ENCODE measurements at regions not wholly inside any gene's neighbourhood (a gene's known extent, or its start where the extent isn't known, plus 50 kb on each side); places are given as distances from the start of the nearest gene placed in this dataset.

DNA sequence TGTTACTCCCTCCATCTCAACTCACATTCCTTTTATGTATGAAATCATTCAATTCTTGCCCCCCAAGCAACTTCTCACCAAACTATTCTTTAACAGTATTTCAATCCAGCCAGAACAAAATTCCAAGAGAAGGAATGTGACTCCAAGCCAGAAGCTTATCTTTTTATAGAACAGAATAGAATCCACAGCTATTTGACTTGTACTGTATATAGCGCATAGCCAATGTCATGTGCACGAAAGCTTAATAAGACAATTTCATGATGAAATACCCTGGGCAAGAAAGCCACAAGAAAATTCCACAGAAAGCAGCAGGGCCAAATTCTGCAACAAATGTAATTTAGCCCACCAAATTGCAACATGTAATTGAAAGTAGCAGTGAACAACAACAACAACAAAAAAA is 127.6 kb upstream of the UBE2E2 start:
- Histone ChIP-seq H3K4me3 (replicated peaks; ENCODE audit: low read depth, low read length) (no peak overlapping the region), H3K27me3 (replicated peaks; ENCODE audit: control insufficient read depth, insufficient read depth, low read length) (no peaks in the 10 kb centered on the region), H3K36me3 (ENCODE audit: control insufficient read depth, insufficient read depth, low read length) (no peaks in the 10 kb centered on the region)
- DNase-seq (ENCODE audit: extremely low read depth, insufficient read length): no peak
- TF ChIP-seq CTCF (IDR thresholded peaks at IDR 0.05; ENCODE audit: insufficient read depth, low read length, poor library complexity, severe bottlenecking): no peak

GRCh38 chr3:23076437-23076836 is 126.7 kb upstream of the UBE2E2 start:
- DNase-seq (ENCODE audit: extremely low read depth, insufficient read length): no peak

DNA sequence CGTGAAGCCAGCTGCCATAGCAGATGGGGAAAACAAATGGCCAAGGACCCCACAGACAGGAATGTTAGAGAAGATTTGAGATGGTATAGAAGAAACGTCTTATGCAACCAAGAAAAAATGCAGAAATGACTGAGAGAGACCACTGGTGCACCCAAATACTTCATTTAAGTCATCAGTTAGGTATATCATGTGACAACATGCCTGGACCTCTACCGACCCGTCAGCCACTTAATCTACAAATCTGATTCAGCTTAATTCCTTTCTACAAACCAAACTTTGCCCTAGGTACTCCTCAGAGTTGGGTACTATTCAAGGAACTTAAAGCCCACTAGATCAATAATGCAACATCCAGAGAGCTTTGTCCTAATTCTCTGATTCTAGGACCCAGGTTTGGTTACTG is 126.0 kb upstream of the UBE2E2 start:
- DNase-seq (ENCODE audit: extremely low read depth, insufficient read length): no peak
- no peak overlapping the region for H3K4me3 ChIP-seq (replicated peaks; ENCODE audit: low read depth, low read length)
- H3K36me3 ChIP-seq (ENCODE audit: control insufficient read depth, insufficient read depth, low read length): no peaks in the 10 kb centered on the region
- no peak for TF ChIP-seq CTCF (IDR thresholded peaks at IDR 0.05; ENCODE audit: insufficient read depth, low read length, poor library complexity, severe bottlenecking)
- no peaks in the 10 kb centered on the region for H3K27me3 ChIP-seq (replicated peaks; ENCODE audit: control insufficient read depth, insufficient read depth, low read length)

More at GRCh38 chr3:23076437-23076836, 126.7 kb upstream of the UBE2E2 start:
- H3K36me3 ChIP-seq (ENCODE audit: control insufficient read depth, insufficient read depth, low read length): no peaks in the 10 kb centered on the region
- no peaks in the 10 kb centered on the region for H3K27me3 ChIP-seq (replicated peaks; ENCODE audit: control insufficient read depth, insufficient read depth, low read length)
- no peak overlapping the region for H3K4me3 ChIP-seq (replicated peaks; ENCODE audit: low read depth, low read length)
- no peak for TF ChIP-seq CTCF (IDR thresholded peaks at IDR 0.05; ENCODE audit: insufficient read depth, low read length, poor library complexity, severe bottlenecking)

GRCh38 chr3:23078735-23079134 is 124.4 kb upstream of the UBE2E2 start:
- no peak for TF ChIP-seq CTCF (IDR thresholded peaks at IDR 0.05; ENCODE audit: insufficient read depth, low read length, poor library complexity, severe bottlenecking)
- Histone ChIP-seq H3K36me3 (ENCODE audit: control insufficient read depth, insufficient read depth, low read length) (no peaks in the 10 kb centered on the region), H3K4me3 (replicated peaks; ENCODE audit: low read depth, low read length) (no peak overlapping the region), H3K27me3 (replicated peaks; ENCODE audit: control insufficient read depth, insufficient read depth, low read length) (no peaks in the 10 kb centered on the region)
- DNase-seq (ENCODE audit: extremely low read depth, insufficient read length): no peak

- H3K27me3 ChIP-seq (replicated peaks; ENCODE audit: control insufficient read depth, insufficient read depth, low read length): no peaks in the 10 kb centered on the region
- no peak for TF ChIP-seq CTCF (IDR thresholded peaks at IDR 0.05; ENCODE audit: insufficient read depth, low read length, poor library complexity, severe bottlenecking)
- DNase-seq (ENCODE audit: extremely low read depth, insufficient read length): no peak
- H3K4me3 ChIP-seq (replicated peaks; ENCODE audit: low read depth, low read length): no peak overlapping the region
- H3K36me3 ChIP-seq (ENCODE audit: control insufficient read depth, insufficient read depth, low read length): no peaks in the 10 kb centered on the region
Observed at GRCh38 chr3:23079976-23080375, 123.2 kb upstream of the UBE2E2 start.

DNA sequence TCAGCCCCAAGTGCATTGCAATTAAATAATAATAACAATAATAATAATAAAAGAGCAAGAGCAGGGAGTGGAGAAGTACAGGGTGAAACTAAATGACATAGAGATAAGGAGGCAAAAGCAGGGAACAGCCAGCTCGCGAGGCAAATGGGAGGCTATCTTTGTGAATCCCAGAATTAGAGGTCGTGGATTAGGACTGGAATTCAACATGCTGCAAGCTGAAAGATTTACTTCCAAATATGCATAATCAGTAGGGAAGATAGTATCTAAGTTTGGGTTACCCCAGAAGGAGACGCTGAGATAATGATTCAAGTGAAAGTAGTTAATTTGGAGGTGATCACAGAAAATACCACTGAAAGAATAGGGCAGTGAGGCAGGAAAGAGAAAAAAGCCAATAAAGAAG is 119.4 kb upstream of the UBE2E2 start:
- Histone ChIP-seq H3K4me3 (replicated peaks; ENCODE audit: low read depth, low read length) (no peak overlapping the region), H3K27me3 (replicated peaks; ENCODE audit: control insufficient read depth, insufficient read depth, low read length) (no peaks in the 10 kb centered on the region), H3K36me3 (ENCODE audit: control insufficient read depth, insufficient read depth, low read length) (no peaks in the 10 kb centered on the region)
- TF ChIP-seq CTCF (IDR thresholded peaks at IDR 0.05; ENCODE audit: insufficient read depth, low read length, poor library complexity, severe bottlenecking): no peak
- no peak for DNase-seq (ENCODE audit: extremely low read depth, insufficient read length)
